Activated CD8-positive, alpha-beta memory T cell treated with anti-CD3 and anti-CD28 coated beads, Interleukin-2, amount 50 U/mL, for 48 hours (primary cell): ENCODE measurements at regions not wholly inside any gene's neighbourhood (a gene's known extent, or its start where the extent isn't known, plus 50 kb on each side); places are given as distances from the start of the nearest gene placed in this dataset.

Experiments
- DNase-seq: peaks from one replicate; pipeline ENCODE4 v3.0.0-alpha.2; 2020

DNA sequence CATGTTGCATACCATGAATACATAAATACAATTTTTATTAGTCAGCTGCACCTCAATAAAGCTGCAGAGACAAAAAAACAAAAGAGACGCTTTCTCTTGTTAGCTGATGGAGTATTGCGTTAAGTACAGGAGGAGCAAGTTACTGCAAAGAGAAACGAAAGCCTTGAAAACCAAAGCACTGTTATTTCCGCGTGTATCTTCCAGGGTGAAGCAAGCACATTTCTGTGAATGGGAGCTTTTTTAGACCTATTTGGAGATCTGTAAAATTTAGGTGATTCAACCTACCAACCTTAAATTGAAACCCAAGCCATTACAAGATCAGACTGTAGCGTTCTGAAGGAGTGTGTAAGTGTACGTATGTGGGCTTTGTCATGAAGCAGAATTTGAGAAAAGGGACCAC, 390.4 kb downstream of the SOX9 start:
- DNase-seq, result no peak

GRCh38 chr17:72511874-72512273, 391.1 kb downstream of the SOX9 start:
- no peak for DNase-seq

GRCh38 chr17:72512649-72513556, 392.1 kb downstream of the SOX9 start:
- DNase-seq, result no peak

GRCh38 chr17:72514321-72514861, 393.6 kb downstream of the SOX9 start:
- DNase-seq, result no peak

- no peak for DNase-seq
Observed at GRCh38 chr17:72514891-72515290, 394.1 kb downstream of the SOX9 start.

GRCh38 chr17:72515291-72516065, 394.7 kb downstream of the SOX9 start:
- no peak for DNase-seq

DNA sequence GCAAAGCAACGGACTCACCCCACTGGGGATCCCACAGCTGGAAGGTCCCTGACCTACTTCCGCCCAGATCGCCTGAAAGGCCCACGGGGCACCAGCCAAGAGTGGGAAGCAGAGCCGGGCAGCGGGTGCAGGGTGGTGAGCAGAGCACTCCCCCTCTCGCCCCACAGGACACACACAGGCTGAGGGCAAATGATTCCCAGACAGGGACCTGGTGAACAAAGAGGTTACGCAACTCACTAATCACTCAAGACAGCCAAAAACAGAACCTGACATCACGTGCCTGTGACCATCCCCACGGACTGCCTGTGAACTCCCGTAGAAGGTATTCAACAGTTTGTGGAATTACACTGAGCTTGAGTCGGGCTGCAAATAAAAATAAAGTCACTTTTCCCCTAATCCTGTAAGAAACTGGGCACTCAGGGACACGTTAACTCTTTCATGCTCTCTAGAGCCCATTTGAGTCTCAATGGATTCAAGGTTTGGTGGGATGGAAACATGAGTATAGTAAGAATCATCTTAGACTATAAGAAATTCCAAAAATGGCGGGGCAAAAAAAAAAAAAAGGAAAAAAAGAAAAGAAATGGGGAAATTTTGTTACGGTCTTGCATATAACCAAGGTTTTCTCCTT, 396.1 kb downstream of the SOX9 start:
- no peak for DNase-seq

- no peak for DNase-seq
Observed at GRCh38 chr17:72517413-72518158, 396.8 kb downstream of the SOX9 start.

GRCh38 chr17:72518159-72518732, 397.4 kb downstream of the SOX9 start:
- DNase-seq, result no peak

GRCh38 chr17:72518753-72519597, 398.2 kb downstream of the SOX9 start:
- DNase-seq, result no peak

DNA sequence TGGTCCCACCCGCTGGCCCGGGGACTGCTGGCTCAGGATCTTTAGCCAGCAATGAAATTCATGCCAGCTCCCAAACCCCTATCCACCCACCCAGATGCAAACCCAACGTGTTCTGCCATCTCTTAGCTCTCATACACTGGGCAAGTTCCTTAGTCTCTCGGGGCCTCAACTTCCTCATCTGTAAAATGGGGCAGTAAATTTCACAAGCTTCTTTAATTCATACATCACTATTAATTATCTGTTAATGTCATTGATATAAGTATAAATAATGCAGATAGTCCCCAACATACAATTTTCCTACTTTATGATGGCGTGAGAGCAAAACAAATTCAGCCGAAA, 398.7 kb downstream of the SOX9 start:
- DNase-seq, result no peak

GRCh38 chr17:72520665-72521303, 400.0 kb downstream of the SOX9 start:
- DNase-seq, result no peak

GRCh38 chr17:72523491-72523890, 402.7 kb downstream of the SOX9 start:
- DNase-seq, result no peak

- DNase-seq, result no peak
Observed at GRCh38 chr17:72525225-72526015, 404.6 kb downstream of the SOX9 start.

DNA sequence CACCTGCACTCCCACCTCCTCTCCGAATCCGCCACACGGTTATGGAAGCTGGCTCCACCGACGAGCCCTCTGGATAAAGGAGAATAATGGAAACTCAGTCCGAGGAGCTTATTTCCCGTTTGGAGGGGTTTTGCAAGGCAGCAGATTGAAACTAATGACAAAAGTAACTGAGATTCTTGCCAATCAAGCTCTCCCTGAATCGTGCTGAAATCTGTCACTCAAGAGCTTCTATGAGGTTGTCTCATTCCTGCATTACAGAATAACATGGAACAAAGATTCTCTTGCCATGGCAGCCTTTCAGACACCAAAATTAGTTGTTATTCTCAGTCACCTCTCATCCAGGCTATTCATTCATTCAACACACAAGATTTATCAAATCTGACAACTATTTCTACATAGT, 405.9 kb downstream of the SOX9 start:
- no peak for DNase-seq

- DNase-seq, result no peak
Observed at GRCh38 chr17:72527789-72528188, 407.0 kb downstream of the SOX9 start.

GRCh38 chr17:72528683-72529082, 407.9 kb downstream of the SOX9 start:
- DNase-seq, result no peak

DNA sequence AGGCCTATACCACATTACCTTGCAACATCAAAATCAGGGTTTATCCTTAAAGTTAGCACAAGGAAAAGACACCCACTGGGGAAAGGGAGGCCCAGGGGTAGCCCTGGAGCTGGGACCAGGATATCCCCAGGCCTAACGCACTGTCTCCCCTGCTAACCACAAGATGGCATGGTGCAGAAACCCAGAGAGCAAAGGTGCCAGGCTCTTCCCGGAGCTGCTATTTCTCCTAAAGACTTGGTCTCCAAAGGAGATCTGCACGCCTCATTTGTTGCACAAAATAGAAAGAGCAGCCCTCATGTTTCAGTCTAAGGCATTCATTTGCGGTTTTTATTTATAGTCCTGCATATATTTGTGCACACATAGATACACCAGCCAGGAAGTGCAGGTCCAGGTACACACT, 408.6 kb downstream of the SOX9 start:
- no peak for DNase-seq

DNA sequence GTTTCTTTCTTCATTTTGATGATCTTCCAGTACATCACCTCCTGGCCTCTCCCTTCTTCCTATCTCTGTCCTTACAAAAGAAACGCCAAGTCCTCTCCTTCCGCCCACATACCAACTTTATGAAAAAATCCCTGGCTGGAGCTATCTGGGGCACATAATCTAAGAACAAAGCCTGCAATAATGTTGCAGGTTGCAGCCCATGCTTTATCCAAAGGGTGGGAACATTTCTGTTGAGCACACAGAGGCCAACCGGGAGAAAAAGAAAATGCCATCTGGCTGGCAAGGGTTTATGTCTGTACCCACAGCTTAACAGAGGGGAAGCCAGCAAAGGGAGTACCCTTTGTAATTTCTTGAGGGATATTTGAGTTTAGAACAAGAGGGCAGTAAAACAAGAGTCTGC, 409.6 kb downstream of the SOX9 start:
- no peak for DNase-seq

GRCh38 chr17:72531729-72532128, 410.9 kb downstream of the SOX9 start:
- DNase-seq, result no peak
